LoVo (cell line): ENCODE measurements at regions not wholly inside any gene's neighbourhood (a gene's known extent, or its start where the extent isn't known, plus 50 kb on each side); places are given as distances from the start of the nearest gene placed in this dataset.
"Not testable (repeated sequence)": the region's sequence is repeated elsewhere in the genome, so short reads cannot be mapped to it uniquely, and the experiment has no call there.

Experiments used
- DNase-seq: peaks from one replicate; pipeline ENCODE4 v3.0.0-alpha.2; 2016; ENCODE audit warnings: low spot score

DNA sequence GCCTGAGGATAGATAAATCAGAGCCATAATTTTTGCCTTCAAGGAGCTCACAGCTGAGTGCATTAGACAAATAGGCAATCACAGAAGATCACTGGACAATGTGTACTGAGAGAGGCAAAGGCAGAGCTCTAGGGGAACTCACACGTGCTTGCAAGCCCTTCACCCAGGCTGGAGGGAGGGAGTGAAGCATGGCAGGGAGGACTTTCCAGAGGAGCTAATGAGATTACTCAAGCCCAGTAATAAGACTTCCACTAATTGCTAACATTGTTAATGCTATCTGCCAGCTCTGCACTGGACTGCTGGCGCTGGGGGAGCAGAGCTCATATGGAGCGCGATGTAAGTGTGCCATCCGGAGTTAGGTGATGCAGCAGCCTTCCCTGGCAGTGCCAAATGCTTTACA, 408.4 kb downstream of the NTRK2 start:
- no peak for DNase-seq

DNA sequence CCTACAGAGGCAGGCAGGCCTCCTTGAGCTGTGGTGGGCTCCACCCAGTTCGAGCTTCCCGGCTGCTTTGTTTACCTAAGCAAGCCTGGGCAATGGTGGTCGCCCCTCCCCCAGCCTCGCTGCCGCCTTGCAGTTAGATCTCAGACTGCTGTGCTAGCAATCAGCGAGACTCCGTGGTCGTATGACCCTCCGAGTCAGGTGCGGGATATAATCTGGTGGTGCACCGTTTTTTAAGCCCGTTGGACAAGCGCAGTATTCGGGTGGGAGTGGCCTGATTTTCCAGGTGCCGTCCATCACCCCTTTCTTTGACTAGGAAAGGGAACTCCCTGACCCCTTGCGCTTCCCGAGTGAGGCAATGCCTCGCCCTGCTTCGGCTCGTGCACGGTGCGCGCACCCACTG, 407.6 kb downstream of the NTRK2 start:
- not testable (repeated sequence) for DNase-seq
